Astrocyte (in vitro differentiated cells and primary cell): ENCODE measurements at regions not wholly inside any gene's neighbourhood (a gene's known extent, or its start where the extent isn't known, plus 50 kb on each side); places are given as distances from the start of the nearest gene placed in this dataset.

Experiments
- DNase-seq: peaks from one replicate; pipeline ENCODE4 v3.0.0-alpha.2; 2010; ENCODE audit warnings: low read depth
- FAIRE-seq: peaks from 2 replicates; lab custom pipeline; 2011; peaks lifted over from hg19 to GRCh38; lab: Jason Lieb, UNC
- H2AFZ ChIP-seq: 2 replicates; pipeline ENCODE4 v1.6.0; 2012; ENCODE audit warnings: low read depth, low read length, inconsistent platforms
- H3K27ac ChIP-seq: 2 replicates; pipeline ENCODE4 v1.5.1; 2011; ENCODE audit warnings: low read depth, low read length, inconsistent platforms
- H3K27me3 ChIP-seq: 2 replicates; pipeline ENCODE4 v1.6.0; 2011; ENCODE audit warnings: low read length, inconsistent platforms; ENCODE audit not compliant: insufficient read depth
- H3K36me3 ChIP-seq: 2 replicates; pipeline ENCODE4 v1.5.1; 2011; ENCODE audit warnings: low read length, inconsistent platforms; ENCODE audit not compliant: insufficient read depth
- H3K4me1 ChIP-seq: 2 replicates; pipeline ENCODE4 v1.5.1; 2011; ENCODE audit warnings: low read length, inconsistent platforms; ENCODE audit not compliant: insufficient read depth
- H3K4me2 ChIP-seq: 2 replicates; pipeline ENCODE4 v1.6.0; 2012; ENCODE audit warnings: low read length, inconsistent platforms
- H3K4me3 ChIP-seq: 2 replicates; pipeline ENCODE4 v1.5.1; 2011; ENCODE audit warnings: low read depth, mild to moderate bottlenecking, low read length, inconsistent platforms; ENCODE audit not compliant: insufficient read depth
- H3K79me2 ChIP-seq: 2 replicates; pipeline ENCODE4 v1.6.0; 2012; ENCODE audit warnings: mild to moderate bottlenecking, low read length, inconsistent platforms; ENCODE audit not compliant: insufficient read depth
- H3K9ac ChIP-seq: 2 replicates; pipeline ENCODE4 v1.6.0; 2012; ENCODE audit warnings: mild to moderate bottlenecking, low read length, inconsistent platforms
- H3K9me3 ChIP-seq: 2 replicates; pipeline ENCODE4 v1.5.1; 2012; ENCODE audit warnings: low read depth, mild to moderate bottlenecking, low read length, inconsistent platforms; ENCODE audit not compliant: insufficient read depth
- H4K20me1 ChIP-seq: 2 replicates; pipeline ENCODE4 v1.6.0; 2012; ENCODE audit warnings: low read length, inconsistent platforms; ENCODE audit not compliant: insufficient read depth
- H3K27ac Mint-ChIP-seq: one replicate; pipeline ENCODE4 v1.8.0; 2021; ENCODE audit warnings: mild to moderate bottlenecking, mixed read lengths; ENCODE audit not compliant: unreplicated experiment
- H3K27me3 Mint-ChIP-seq: one replicate; pipeline ENCODE4 v1.8.0; 2021; ENCODE audit warnings: low read depth, mixed read lengths; ENCODE audit not compliant: unreplicated experiment
- H3K36me3 Mint-ChIP-seq: one replicate; pipeline ENCODE4 v1.8.0; 2021; ENCODE audit warnings: low read depth, mixed read lengths; ENCODE audit not compliant: unreplicated experiment
- H3K4me1 Mint-ChIP-seq: one replicate; pipeline ENCODE4 v1.8.0; 2021; ENCODE audit warnings: low read depth, mixed read lengths; ENCODE audit not compliant: unreplicated experiment
- H3K4me3 Mint-ChIP-seq: one replicate; pipeline ENCODE4 v1.8.0; 2021; ENCODE audit warnings: mild to moderate bottlenecking, moderate library complexity, mixed read lengths; ENCODE audit not compliant: unreplicated experiment
- H3K9me3 Mint-ChIP-seq: one replicate; pipeline ENCODE4 v1.8.0; 2021; ENCODE audit warnings: mild to moderate bottlenecking, mixed read lengths; ENCODE audit not compliant: unreplicated experiment
- CTCF ChIP-seq: IDR thresholded peaks from 2 replicates; pipeline ENCODE4 v1.5.1; 2011; ENCODE audit warnings: low read depth, mild to moderate bottlenecking, inconsistent platforms, low read length, moderate library complexity; ENCODE audit not compliant: insufficient read depth
- EZH2 ChIP-seq: IDR thresholded peaks from 2 replicates; pipeline ENCODE4 v1.6.1; 2012; ENCODE audit warnings: mild to moderate bottlenecking, low read length, inconsistent platforms; ENCODE audit not compliant: insufficient read depth

- no peak overlapping the region for H3K4me3 Mint-ChIP-seq
- H3K4me1 Mint-ChIP-seq: peaks cover 2% of the 10 kb centered on the region
- H3K27ac Mint-ChIP-seq: no peak overlapping the region
- H3K27me3 Mint-ChIP-seq: no peaks in the 10 kb centered on the region
- TF ChIP-seq EZH2: no peak
- no peak for TF ChIP-seq CTCF
- no peaks in the 10 kb centered on the region for H3K27me3 ChIP-seq
- H3K4me2 ChIP-seq: no peak overlapping the region
- H3K9me3 Mint-ChIP-seq: no peaks in the 10 kb centered on the region
- no peak overlapping the region for H3K9ac ChIP-seq
- no peaks in the 10 kb centered on the region for H3K36me3 Mint-ChIP-seq
- H3K27ac ChIP-seq: no peak overlapping the region
- DNase-seq (no peak), FAIRE-seq (no peak)
- H4K20me1 ChIP-seq: no peaks in the 10 kb centered on the region
- no peaks in the 10 kb centered on the region for H3K4me1 ChIP-seq
- no peak overlapping the region for H3K4me3 ChIP-seq
- no peaks in the 10 kb centered on the region for H3K9me3 ChIP-seq
- H3K36me3 ChIP-seq: no peaks in the 10 kb centered on the region
- no peaks in the 10 kb centered on the region for H3K79me2 ChIP-seq
- no peak overlapping the region for H2AFZ ChIP-seq
Observed at GRCh38 chr6:155828989-155829388, 373.4 kb upstream of the NOX3 start.

- DNase-seq (no peak), FAIRE-seq (no peak)
- Mint-ChIP-seq H3K27ac (no peak overlapping the region), H3K4me1 (no peaks in the 10 kb centered on the region), H3K9me3 (peaks cover 5% of the 10 kb centered on the region), H3K36me3 (no peaks in the 10 kb centered on the region), H3K4me3 (no peak overlapping the region), H3K27me3 (peaks cover 4% of the 10 kb centered on the region)
- Histone ChIP-seq H3K79me2 (no peaks in the 10 kb centered on the region), H3K4me3 (no peak overlapping the region), H4K20me1 (no peaks in the 10 kb centered on the region), H2AFZ (no peak overlapping the region), H3K9ac (no peak overlapping the region), H3K27ac (no peak overlapping the region), H3K4me1 (no peaks in the 10 kb centered on the region), H3K27me3 (no peaks in the 10 kb centered on the region), H3K9me3 (no peaks in the 10 kb centered on the region), H3K36me3 (no peaks in the 10 kb centered on the region), H3K4me2 (no peak overlapping the region)
- no peak for TF ChIP-seq EZH2
- no peak for TF ChIP-seq CTCF
Observed at GRCh38 chr6:155818698-155819097, 363.1 kb upstream of the NOX3 start.

GRCh38 chr6:155813548-155813947 is 357.9 kb upstream of the NOX3 start:
- DNase-seq: no peak
- Histone ChIP-seq H3K27me3 (no peaks in the 10 kb centered on the region), H3K27ac (no peak overlapping the region), H4K20me1 (no peaks in the 10 kb centered on the region), H3K9me3 (no peaks in the 10 kb centered on the region), H3K36me3 (no peaks in the 10 kb centered on the region), H2AFZ (no peak overlapping the region), H3K9ac (no peak overlapping the region), H3K79me2 (no peaks in the 10 kb centered on the region), H3K4me2 (no peak overlapping the region), H3K4me3 (no peak overlapping the region), H3K4me1 (no peaks in the 10 kb centered on the region)
- peaks cover 4% of the 10 kb centered on the region for H3K27me3 Mint-ChIP-seq
- no peak overlapping the region for H3K27ac Mint-ChIP-seq
- H3K4me3 Mint-ChIP-seq: no peak overlapping the region
- TF ChIP-seq EZH2: no peak
- TF ChIP-seq CTCF: no peak
- H3K4me1 Mint-ChIP-seq: no peaks in the 10 kb centered on the region
- no peaks in the 10 kb centered on the region for H3K36me3 Mint-ChIP-seq
- no peak for FAIRE-seq
- H3K9me3 Mint-ChIP-seq: peaks cover 5% of the 10 kb centered on the region
